ENCODE measurements at regions not wholly inside any gene's neighbourhood (a gene's known extent, or its start where the extent isn't known, plus 50 kb on each side); places are given as distances from the start of the nearest gene placed in this dataset.

GRCh38 chrX:88526385-88526784, 220.6 kb upstream of the CPXCR1 start:
- no peak for DNase-seq

GRCh38 chrX:88558421-88558820, 188.6 kb upstream of the CPXCR1 start:
- no peak for DNase-seq

GRCh38 chrX:88560673-88561330, 186.2 kb upstream of the CPXCR1 start:
- DNase-seq: no peak

- no peak for DNase-seq
Measured at GRCh38 chrX:88584283-88584682, 162.7 kb upstream of the CPXCR1 start.

GRCh38 chrX:88586317-88586716, 160.7 kb upstream of the CPXCR1 start:
- no peak for DNase-seq

- no peak for DNase-seq
Measured at GRCh38 chrX:88603237-88603636, 143.8 kb upstream of the CPXCR1 start.

- DNase-seq: no peak
Measured at GRCh38 chrX:88604433-88605221, 142.4 kb upstream of the CPXCR1 start.

- no peak for DNase-seq
Measured at GRCh38 chrX:88605222-88605583, 141.8 kb upstream of the CPXCR1 start.

- no peak for DNase-seq
Measured at GRCh38 chrX:88612870-88613329, 134.1 kb upstream of the CPXCR1 start.

- DNase-seq: peak; percentile 3 to 17
Measured at GRCh38 chrX:88613338-88613737, 133.7 kb upstream of the CPXCR1 start.

- no peak for DNase-seq
Measured at GRCh38 chrX:88621278-88621677, 125.7 kb upstream of the CPXCR1 start.

- DNase-seq: no peak
Measured at GRCh38 chrX:88655460-88655859, 91.6 kb upstream of the CPXCR1 start.

- no peak for DNase-seq
Measured at GRCh38 chrX:88660836-88661235, 86.2 kb upstream of the CPXCR1 start.

GRCh38 chrX:88672261-88672660, 74.8 kb upstream of the CPXCR1 start:
- DNase-seq: no peak

All from Kasumi-1 (cell line).